Vagina (tissue), 2 donors: ENCODE measurements at regions not wholly inside any gene's neighbourhood (a gene's known extent, or its start where the extent isn't known, plus 50 kb on each side); places are given as distances from the start of the nearest gene placed in this dataset.

ENCODE experiments used
- DNase-seq, 2 donors: peaks; one replicate each; pipeline ENCODE4 v3.0.0-alpha.2; 2017; ENCODE audit errors: extremely low spot score in 2 of 2
- H3K27ac ChIP-seq: fragments of 200-600 bp; sonication (generic); one replicate; pipeline ENCODE4 v1.5.1; 2019
- H3K27me3 ChIP-seq: fragments of 200-600 bp; sonication (generic); one replicate; pipeline ENCODE4 v1.5.1; 2019
- H3K36me3 ChIP-seq, 2 donors: fragments of 200-600 bp; sonication (generic); one replicate each; pipeline ENCODE4 v1.5.1; 2017 to 2019
- H3K4me1 ChIP-seq: fragments of 200-600 bp; sonication (generic); one replicate; pipeline ENCODE4 v1.5.1; 2019
- H3K4me3 ChIP-seq, 2 donors: fragments of 200-600 bp; sonication (generic); 1 replicate in 1 of 2; 2 replicates in 1 of 2; pipeline ENCODE4 v1.5.1; 2016 to 2019
- H3K9me3 ChIP-seq: fragments of 200-600 bp; sonication (generic); one replicate; pipeline ENCODE4 v1.5.1; 2019
- CTCF ChIP-seq, 3 experiments: fragments of 450-650 bp in 2 of 3; fragments of 200-600 bp in 1 of 3; sonication (generic) in 1 of 3; IDR thresholded peaks; one replicate each; pipeline ENCODE4 v1.5.1; 2017 to 2019; ENCODE audit warnings: antibody characterized with exemption in 3 of 3, mild to moderate bottlenecking in 2 of 3, moderate library complexity in 2 of 3
- POLR2A ChIP-seq, 2 donors: fragments of 450-650 bp; IDR thresholded peaks; one replicate each; pipeline ENCODE4 v1.6.1; 2017; ENCODE audit warnings: antibody characterized with exemption in 2 of 2, mild to moderate bottlenecking in 2 of 2, moderate library complexity in 2 of 2
- POLR2AphosphoS5 ChIP-seq, 2 donors: sonication (generic); formaldehyde crosslinking; IDR thresholded peaks; one replicate each; pipeline ENCODE4 v1.9.0; 2017; ENCODE audit warnings: antibody characterized with exemption in 2 of 2, mild to moderate bottlenecking in 2 of 2, low read depth in 1 of 2; ENCODE audit not compliant: insufficient read depth in 1 of 2
- intact Hi-C: fragments of 100-400 bp; cut with DNase I; formaldehyde crosslinking; loops from one replicate; pipeline ENCODE4 v1.15.1; 2023

- Histone ChIP-seq H3K9me3 (no peaks in the 10 kb centered on the region), H3K4me3 (no peak overlapping the region), H3K4me1 (no peaks in the 10 kb centered on the region), H3K27me3 (no peaks in the 10 kb centered on the region), H3K27ac (no peak overlapping the region), H3K36me3 (no peaks in the 10 kb centered on the region)
- no peak for TF ChIP-seq POLR2AphosphoS5 (IDR thresholded peaks at IDR 0.05; ENCODE audit: insufficient read depth in 1 of 2, low read depth in 1 of 2)
- no peak for TF ChIP-seq POLR2A (IDR thresholded peaks at IDR 0.05)
- no peak for TF ChIP-seq CTCF (IDR thresholded peaks at IDR 0.05)
- no peak for DNase-seq
- intact Hi-C loops, result no loop called here
Observed at GRCh38 chr5:125652761-125653160, 770.4 kb upstream of the GRAMD2B start.

GRCh38 chr5:125654392-125654791 is 768.8 kb upstream of the GRAMD2B start:
- Histone ChIP-seq H3K36me3 (no peaks in the 10 kb centered on the region), H3K4me1 (peaks cover 3% of the 10 kb centered on the region), H3K4me3 (no peak overlapping the region), H3K9me3 (no peaks in the 10 kb centered on the region), H3K27ac (no peak overlapping the region), H3K27me3 (no peaks in the 10 kb centered on the region)
- DNase-seq, result no peak
- TF ChIP-seq CTCF (IDR thresholded peaks at IDR 0.05) (no peak), POLR2AphosphoS5 (IDR thresholded peaks at IDR 0.05; ENCODE audit: insufficient read depth in 1 of 2, low read depth in 1 of 2) (no peak), POLR2A (IDR thresholded peaks at IDR 0.05) (no peak)
- intact Hi-C loops, result no loop called here

GRCh38 chr5:125655156-125655555 is 768.1 kb upstream of the GRAMD2B start:
- peaks cover 11% of the 10 kb centered on the region for H3K4me1 ChIP-seq
- H3K4me3 ChIP-seq, result no peak overlapping the region
- H3K27me3 ChIP-seq, result no peaks in the 10 kb centered on the region
- DNase-seq, result no peak
- H3K36me3 ChIP-seq, result no peaks in the 10 kb centered on the region
- no peak for TF ChIP-seq POLR2A (IDR thresholded peaks at IDR 0.05)
- no peak for TF ChIP-seq CTCF (IDR thresholded peaks at IDR 0.05)
- no peak for TF ChIP-seq POLR2AphosphoS5 (IDR thresholded peaks at IDR 0.05; ENCODE audit: insufficient read depth in 1 of 2, low read depth in 1 of 2)
- H3K9me3 ChIP-seq, result no peaks in the 10 kb centered on the region
- H3K27ac ChIP-seq, result no peak overlapping the region
- intact Hi-C loops, result no loop called here

- H3K4me1 ChIP-seq, result peaks cover 17% of the 10 kb centered on the region
- H3K4me3 ChIP-seq, result no peak overlapping the region
- H3K36me3 ChIP-seq, result no peaks in the 10 kb centered on the region
- no peaks in the 10 kb centered on the region for H3K27me3 ChIP-seq
- no peak for DNase-seq
- intact Hi-C loops, result no loop called here
- TF ChIP-seq POLR2A (IDR thresholded peaks at IDR 0.05), result no peak
- TF ChIP-seq POLR2AphosphoS5 (IDR thresholded peaks at IDR 0.05; ENCODE audit: insufficient read depth in 1 of 2, low read depth in 1 of 2), result no peak
- TF ChIP-seq CTCF (IDR thresholded peaks at IDR 0.05), result no peak
- no peak overlapping the region for H3K27ac ChIP-seq
- no peaks in the 10 kb centered on the region for H3K9me3 ChIP-seq
Observed at GRCh38 chr5:125657936-125658335, 765.3 kb upstream of the GRAMD2B start.

- Histone ChIP-seq H3K36me3 (no peaks in the 10 kb centered on the region), H3K9me3 (no peaks in the 10 kb centered on the region), H3K4me3 (no peak overlapping the region), H3K4me1 (peaks cover 17% of the 10 kb centered on the region), H3K27ac (no peak overlapping the region), H3K27me3 (no peaks in the 10 kb centered on the region)
- TF ChIP-seq CTCF (IDR thresholded peaks at IDR 0.05) (no peak), POLR2A (IDR thresholded peaks at IDR 0.05) (no peak), POLR2AphosphoS5 (IDR thresholded peaks at IDR 0.05; ENCODE audit: insufficient read depth in 1 of 2, low read depth in 1 of 2) (no peak)
- DNase-seq, result no peak
- intact Hi-C loops, result no loop called here
Observed at GRCh38 chr5:125659316-125660023, 763.7 kb upstream of the GRAMD2B start.
